ENCODE measurements at regions not wholly inside any gene's neighbourhood (a gene's known extent, or its start where the extent isn't known, plus 50 kb on each side); places are given as distances from the start of the nearest gene placed in this dataset.

- DNase-seq (ENCODE audit: low read depth) = no peak
Measured at GRCh38 chr10:88059190-88059589, 195.8 kb downstream of the PTEN start.

GRCh38 chr10:88060762-88061161, 197.3 kb downstream of the PTEN start:
- no peak for DNase-seq (ENCODE audit: low read depth)

GRCh38 chr10:88062385-88062784, 199.0 kb downstream of the PTEN start:
- no peak for DNase-seq (ENCODE audit: low read depth)

GRCh38 chr10:88062798-88063472, 199.5 kb downstream of the PTEN start:
- DNase-seq (ENCODE audit: low read depth) = no peak

- DNase-seq (ENCODE audit: low read depth) = no peak
Measured at GRCh38 chr10:88063861-88064557, 200.6 kb downstream of the PTEN start.

GRCh38 chr10:88064608-88065382, 201.4 kb downstream of the PTEN start:
- peak; percentile 7 for DNase-seq (ENCODE audit: low read depth)

- DNase-seq (ENCODE audit: low read depth) = peak; percentile 35
Measured at GRCh38 chr10:88065383-88066049, 202.1 kb downstream of the PTEN start.

GRCh38 chr10:88066319-88066718, 202.9 kb downstream of the PTEN start:
- no peak for DNase-seq (ENCODE audit: low read depth)

GRCh38 chr10:88066876-88067275, 203.5 kb downstream of the PTEN start:
- DNase-seq (ENCODE audit: low read depth) = no peak

GRCh38 chr10:88067737-88068136, 204.3 kb downstream of the PTEN start:
- no peak for DNase-seq (ENCODE audit: low read depth)

- no peak for DNase-seq (ENCODE audit: low read depth)
Measured at GRCh38 chr10:88069338-88069737, 205.9 kb downstream of the PTEN start.

- no peak for DNase-seq (ENCODE audit: low read depth)
Measured at GRCh38 chr10:88070080-88070880, 206.9 kb downstream of the PTEN start.

- no peak for DNase-seq (ENCODE audit: low read depth)
Measured at GRCh38 chr10:88071879-88072278, 208.5 kb downstream of the PTEN start.

- no peak for DNase-seq (ENCODE audit: low read depth)
Measured at GRCh38 chr10:88073682-88074081, 210.3 kb downstream of the PTEN start.

GRCh38 chr10:88074971-88075370, 211.5 kb downstream of the PTEN start:
- no peak for DNase-seq (ENCODE audit: low read depth)

GRCh38 chr10:88076027-88076880, 212.8 kb downstream of the PTEN start:
- DNase-seq (ENCODE audit: low read depth) = no peak

GRCh38 chr10:88077977-88078376, 214.6 kb downstream of the PTEN start:
- no peak for DNase-seq (ENCODE audit: low read depth)

GRCh38 chr10:88080213-88080612, 216.8 kb downstream of the PTEN start:
- DNase-seq (ENCODE audit: low read depth) = no peak

GRCh38 chr10:88081457-88082054, 218.1 kb downstream of the PTEN start:
- no peak for DNase-seq (ENCODE audit: low read depth)

GRCh38 chr10:88082391-88082790, 219.0 kb downstream of the PTEN start:
- no peak for DNase-seq (ENCODE audit: low read depth)
